Adrenal gland (tissue), 9 donors: ENCODE measurements at regions not wholly inside any gene's neighbourhood (a gene's known extent, or its start where the extent isn't known, plus 50 kb on each side); places are given as distances from the start of the nearest gene placed in this dataset.
A peak's percentile ranks its signal among the peaks of the same experiment; 100 is the strongest.

Experiments used
- DNase-seq, 7 donors: peaks; one replicate each; pipeline ENCODE4 v3.0.0-alpha.2; 2019 to 2020
- H3K27ac ChIP-seq, 5 donors: fragments of 200-600 bp; sonication (generic) in 4 of 5; 1 replicate in 3 of 5; 2 replicates in 2 of 5; pipeline versions ENCODE4 v1.5.1 to v1.8.0; 2016 to 2020; ENCODE audit warnings: mild to moderate bottlenecking in 1 of 5
- H3K27me3 ChIP-seq: fragments of 200-600 bp; 2 replicates; pipeline ENCODE4 v1.8.0; 2021
- H3K36me3 ChIP-seq, 2 donors: fragments of 200-600 bp; replicated peaks in 1 of 2; 1 replicate in 1 of 2; 2 replicates in 1 of 2; pipeline versions ENCODE4 v1.5.1 to v1.8.0; 2018 to 2022
- H3K4me1 ChIP-seq, 2 donors: fragments of 200-600 bp; replicated peaks in 1 of 2; 1 replicate in 1 of 2; 2 replicates in 1 of 2; pipeline versions ENCODE4 v1.5.1 to v1.8.0; 2018 to 2021
- H3K4me3 ChIP-seq, 4 donors: fragments of 200-600 bp; sonication (generic) in 3 of 4; one replicate each; pipeline ENCODE4 v1.5.1; 2016 to 2018
- H3K9me3 ChIP-seq, 3 donors: fragments of 200-600 bp; sonication (generic) in 1 of 3; replicated peaks in 1 of 3; 1 replicate in 2 of 3; 2 replicates in 1 of 3; pipeline versions ENCODE4 v1.5.1 to v1.8.0; 2016 to 2021
- CTCF ChIP-seq, 6 experiments: fragments of 450-650 bp in 4 of 6; fragments of 200-600 bp in 2 of 6; sonication (generic) in 1 of 6; IDR thresholded peaks; 1 replicate in 5 of 6; 2 replicates in 1 of 6; pipeline versions ENCODE4 v1.5.1 to v1.8.0; 2016 to 2021; ENCODE audit warnings: antibody characterized with exemption in 6 of 6, mild to moderate bottlenecking in 2 of 6, moderate library complexity in 1 of 6
- POLR2A ChIP-seq, 2 donors: fragments of 450-650 bp; IDR thresholded peaks; one replicate each; pipeline ENCODE4 v1.6.1; 2017; ENCODE audit warnings: antibody characterized with exemption in 2 of 2, mild to moderate bottlenecking in 2 of 2, moderate library complexity in 1 of 2
- WGBS, 4 donors: extraction: QIAGEN DNeasy Blood & Tissue Kit in 2 of 4; methylation state at CpG; one replicate each; pipeline versions ENCODE4 v1.1.5 to v1.1.7; 2013 to 2017; 5-methylcytosine and 5-hydroxymethylcytosine counted together
- intact Hi-C, 2 donors: fragments of 100-400 bp; cut with DNase I; formaldehyde crosslinking; loops; one replicate each; pipeline versions ENCODE4 v1.14.1 to v1.15.0; 2022 to 2023
- donor health status: healthy with polysubstance abuse.
- donor health status: Bipolar disorder and iron deficiency.
- donor health status: DM: yes; HTN: yes; CAD: no.
- donor health status: DM: no; HTN: no; CAD: no.
- donor health status: DM: no; HTN: no; CAD: no.

DNA sequence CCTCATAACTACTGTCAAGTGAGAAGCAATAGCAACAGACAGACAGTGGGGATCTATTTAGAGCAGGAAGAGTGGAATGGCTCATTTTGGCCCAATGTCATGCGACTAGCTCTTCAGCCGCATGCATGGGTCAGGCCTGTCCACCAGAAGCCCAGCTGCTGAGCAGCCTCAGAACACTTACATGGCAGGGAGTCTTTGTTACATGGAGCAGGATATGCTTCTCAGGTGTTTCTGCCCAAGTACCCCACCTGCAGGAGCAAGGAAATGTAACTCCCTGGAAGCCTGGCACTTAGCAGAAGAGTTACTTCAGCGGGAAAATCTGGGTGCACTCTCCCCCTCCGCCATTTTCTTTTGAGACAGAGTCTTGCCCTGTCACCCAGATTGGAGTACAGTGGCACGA is 73.5 kb upstream of the ARHGAP5 start:
- H3K36me3 ChIP-seq, result no peaks in the 10 kb centered on the region
- H3K27ac ChIP-seq, result no peak overlapping the region
- no peaks in the 10 kb centered on the region for H3K9me3 ChIP-seq
- no peak for TF ChIP-seq CTCF (IDR thresholded peaks at IDR 0.05)
- H3K27me3 ChIP-seq, result no peaks in the 10 kb centered on the region
- no peak overlapping the region for H3K4me3 ChIP-seq
- H3K4me1 ChIP-seq, result peaks cover 0 to 13% of the 10 kb centered on the region in 2 donors
- intact Hi-C loops, result no loop called here
- no peak for DNase-seq
- 86 to 100% (median 95%) methylated on average over 4 to 5 of the region's 5 CpGs for WGBS, 4 donors

DNA sequence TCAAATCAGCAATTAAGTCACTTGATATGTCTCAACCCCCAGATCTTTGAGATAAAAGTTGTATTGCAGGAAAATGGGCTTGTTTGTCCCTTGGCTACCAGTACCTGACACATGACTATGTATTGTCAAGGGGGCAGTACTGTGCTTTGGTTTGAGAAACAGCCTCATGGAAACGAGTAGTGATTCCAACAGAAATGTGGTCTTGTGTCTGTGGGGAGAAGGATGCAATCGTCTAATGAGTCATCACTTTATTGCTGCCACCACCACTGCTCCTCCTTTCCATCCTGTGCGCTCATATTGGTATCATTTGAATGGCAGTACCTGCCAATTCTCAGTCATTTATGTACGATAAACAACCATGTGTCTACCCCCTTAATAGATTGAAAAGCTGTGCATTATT is 72.8 kb upstream of the ARHGAP5 start:
- Histone ChIP-seq H3K4me1 (peaks cover 0 to 13% of the 10 kb centered on the region in 2 donors), H3K27ac (no peak overlapping the region), H3K9me3 (no peaks in the 10 kb centered on the region), H3K36me3 (no peaks in the 10 kb centered on the region), H3K27me3 (no peaks in the 10 kb centered on the region), H3K4me3 (no peak overlapping the region)
- intact Hi-C loops, result no loop called here
- no peak for DNase-seq
- TF ChIP-seq POLR2A (IDR thresholded peaks at IDR 0.05) (no peak), CTCF (IDR thresholded peaks at IDR 0.05) (no peak)
- 64 to 82% (median 75%) methylated on average over 4 of the region's 4 CpGs for WGBS, 4 donors

- H3K4me1 ChIP-seq, result peaks cover 0 to 15% of the 10 kb centered on the region in 2 donors
- no peak for TF ChIP-seq POLR2A (IDR thresholded peaks at IDR 0.05)
- TF ChIP-seq CTCF (IDR thresholded peaks at IDR 0.05), result no peak
- 88 to 98% (median 93%) methylated on average over 5 of the region's 5 CpGs for WGBS, 4 donors
- H3K9me3 ChIP-seq, result no peaks in the 10 kb centered on the region
- no peak overlapping the region for H3K27ac ChIP-seq
- no peaks in the 10 kb centered on the region for H3K36me3 ChIP-seq
- intact Hi-C loops, result no loop called here
- no peak overlapping the region for H3K4me3 ChIP-seq
- H3K27me3 ChIP-seq, result no peaks in the 10 kb centered on the region
- DNase-seq, result no peak
Measured at GRCh38 chr14:32005628-32006027, 71.5 kb upstream of the ARHGAP5 start.

DNA sequence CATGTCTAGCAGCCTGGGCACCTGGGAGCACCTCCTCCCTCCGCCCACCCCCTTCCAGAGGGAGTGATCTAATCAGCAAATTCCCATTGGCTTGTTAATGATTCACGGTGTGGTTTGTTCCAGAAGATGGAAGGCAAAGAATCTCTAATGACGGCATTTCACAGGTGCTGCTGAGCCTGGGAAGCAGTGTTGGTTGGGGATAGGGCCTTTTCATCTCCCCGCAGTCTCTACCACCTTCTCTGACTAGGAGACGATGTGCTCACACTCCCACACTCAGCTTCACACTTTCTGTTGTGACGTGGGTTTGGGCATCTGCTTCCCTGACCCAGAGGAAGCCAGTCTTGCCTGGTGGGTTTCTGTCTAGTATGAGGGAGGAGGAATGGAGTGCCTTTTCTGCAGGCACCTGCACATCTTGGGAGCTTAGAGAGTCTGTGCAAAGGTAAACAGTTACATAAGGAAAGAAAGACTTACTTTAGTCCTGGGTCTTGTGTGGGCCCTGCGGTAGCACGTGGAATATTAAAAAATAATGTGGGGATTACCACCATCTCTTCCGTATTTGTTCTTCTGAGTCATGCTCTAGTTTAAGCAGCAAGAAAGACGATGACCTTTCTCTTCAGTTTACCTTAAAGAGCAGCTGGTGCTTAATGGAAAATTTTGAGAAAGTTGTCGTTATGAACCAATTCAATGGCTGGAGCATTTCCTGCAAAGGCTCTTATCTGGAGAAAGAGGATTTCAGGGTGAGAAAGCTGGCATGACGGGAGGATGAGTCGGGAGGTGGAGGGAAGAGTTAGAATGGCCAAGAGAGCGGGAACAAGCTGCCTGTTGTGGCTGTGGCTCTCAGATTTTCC is 70.6 kb upstream of the ARHGAP5 start:
- 64 to 67% (median 65%) methylated on average over 14 of the region's 14 CpGs for WGBS, 4 donors

More for the DNA sequence above, 70.6 kb upstream of the ARHGAP5 start:
- DNase-seq, result peak in 4 of 7 donors; percentile 37 to 68 (median 62)
- Histone ChIP-seq H3K4me1 (peaks cover 0 to 21% of the 10 kb centered on the region in 2 donors), H3K27ac (peak overlapping the region in 1 of 5 donors; percentile 32), H3K4me3 (no peak overlapping the region), H3K9me3 (no peaks in the 10 kb centered on the region), H3K36me3 (no peaks in the 10 kb centered on the region), H3K27me3 (no peaks in the 10 kb centered on the region)
- TF ChIP-seq POLR2A (IDR thresholded peaks at IDR 0.05), result no peak
- no peak for TF ChIP-seq CTCF (IDR thresholded peaks at IDR 0.05)
- intact Hi-C loops, result no loop called here
